IMR-90 (cell line): ENCODE measurements at regions not wholly inside any gene's neighbourhood (a gene's known extent, or its start where the extent isn't known, plus 50 kb on each side); places are given as distances from the start of the nearest gene placed in this dataset.

Experiments used
- ATAC-seq: fragments of 200-7000 bp; cut with Tn5 transposase; 2 replicates; pipeline ENCODE4 v1.9.1; 2020; ENCODE audit warnings: low read depth, mild to moderate bottlenecking, moderate library complexity
- BruUV-seq: library from RNA; stranded (reverse); fragments of 400-500 nt; replicated peaks from 2 replicates; lab custom pipeline; 2021; lab: Mats Ljungman, UMichigan
- CTCF ChIA-PET: fragments of 300-600 bp; formaldehyde crosslinking; extraction: SDS; loops from one replicate; lab custom pipeline; 2021; ENCODE audit warnings: antibody characterized with exemption; lab: Yijun Ruan, JAX
- POLR2A ChIA-PET: fragments of 300-600 bp; sonication (Branson Sonifier 250); formaldehyde crosslinking; loops from one replicate; lab custom pipeline; 2022; ENCODE audit warnings: antibody characterized with exemption; ENCODE audit not compliant: unreplicated experiment; lab: Charles Lee
- DNase-seq: peaks from one replicate; pipeline ENCODE4 v3.0.0; 2013
- H2AFZ ChIP-seq: replicated peaks from 2 replicates; pipeline ENCODE3; 2013; ENCODE audit warnings: low read length, mild to moderate bottlenecking; ENCODE audit not compliant: poor library complexity
- H2AK5ac ChIP-seq: 2 replicates; pipeline ENCODE4 v1.6.1; 2013; ENCODE audit warnings: low read depth, low read length, inconsistent platforms
- H2AK9ac ChIP-seq: replicated peaks from 2 replicates; pipeline ENCODE3; 2013; ENCODE audit warnings: mild to moderate bottlenecking, low read depth, low read length, moderate library complexity; ENCODE audit not compliant: poor library complexity
- H2BK120ac ChIP-seq: 2 replicates; pipeline ENCODE4 v1.6.1; 2013; ENCODE audit warnings: low read depth, low read length, inconsistent platforms
- H2BK15ac ChIP-seq: 3 replicates; pipeline ENCODE4 v1.6.1; 2013; ENCODE audit warnings: low read depth, low read length, inconsistent platforms
- H2BK20ac ChIP-seq: 2 replicates; pipeline ENCODE4 v1.6.1; 2013; ENCODE audit warnings: low read depth, mild to moderate bottlenecking, inconsistent platforms, low read length, moderate library complexity
- H2BK5ac ChIP-seq: 2 replicates; pipeline ENCODE4 v1.6.1; 2013; ENCODE audit warnings: mild to moderate bottlenecking, low read depth, low read length, inconsistent platforms; ENCODE audit not compliant: poor library complexity, severe bottlenecking
- H3K14ac ChIP-seq: replicated peaks from 2 replicates; pipeline ENCODE4 v1.6.1; 2013; ENCODE audit warnings: low read depth, low read length, inconsistent platforms
- H3K18ac ChIP-seq: 2 replicates; pipeline ENCODE4 v1.6.1; 2013; ENCODE audit warnings: low read depth, low read length, control low read depth
- H3K23ac ChIP-seq: 2 replicates; pipeline ENCODE4 v1.6.1; 2013; ENCODE audit warnings: low read depth, low read length, inconsistent platforms
- H3K27ac ChIP-seq: 2 replicates; pipeline ENCODE4 v1.5.1; 2013; ENCODE audit warnings: mild to moderate bottlenecking, control low read depth, low read length; ENCODE audit not compliant: insufficient read depth
- H3K27me3 ChIP-seq: 2 replicates; pipeline ENCODE4 v1.6.1; 2013; ENCODE audit warnings: low read length; ENCODE audit not compliant: control insufficient read depth, insufficient read depth
- H3K36me3 ChIP-seq: 2 replicates; pipeline ENCODE4 v1.6.1; 2013; ENCODE audit warnings: low read length, mixed read lengths; ENCODE audit not compliant: control insufficient read depth, insufficient read depth
- H3K4ac ChIP-seq: 2 replicates; pipeline ENCODE4 v1.6.1; 2013; ENCODE audit warnings: low read depth, low read length, inconsistent platforms
- H3K4me1 ChIP-seq: 2 replicates; pipeline ENCODE4 v1.6.1; 2013; ENCODE audit warnings: low read length, mixed read lengths; ENCODE audit not compliant: control insufficient read depth, insufficient read depth
- H3K4me2 ChIP-seq: 2 replicates; pipeline ENCODE4 v1.6.1; 2013; ENCODE audit warnings: low read depth, mild to moderate bottlenecking, control low read depth, low read length, moderate library complexity
- H3K4me3 ChIP-seq: 2 replicates; pipeline ENCODE4 v1.5.1; 2013; ENCODE audit warnings: low read depth, mild to moderate bottlenecking, control low read depth, low read length, moderate library complexity; ENCODE audit not compliant: insufficient read depth
- H3K56ac ChIP-seq: 2 replicates; pipeline ENCODE4 v1.6.1; 2013; ENCODE audit warnings: low read length, inconsistent platforms; ENCODE audit not compliant: insufficient read depth; ENCODE audit errors: extremely low read depth
- H3K79me1 ChIP-seq, 2 experiments: 2 replicates each; pipeline ENCODE4 v1.6.1; 2013; ENCODE audit warnings: low read length in 2 of 2, inconsistent platforms in 1 of 2, low read depth in 1 of 2
- H3K9ac ChIP-seq: 2 replicates; pipeline ENCODE4 v1.6.1; 2013; ENCODE audit warnings: low read depth, low read length, control low read depth
- H3K9me1 ChIP-seq: 2 replicates; pipeline ENCODE4 v1.6.1; 2013; ENCODE audit warnings: low read length, inconsistent platforms; ENCODE audit not compliant: insufficient read depth
- H3K9me3 ChIP-seq: 2 replicates; pipeline ENCODE4 v1.6.1; 2013; ENCODE audit warnings: low read length; ENCODE audit not compliant: control insufficient read depth, insufficient read depth
- H4K20me1 ChIP-seq: 2 replicates; pipeline ENCODE4 v1.6.1; 2013; ENCODE audit warnings: low read length, inconsistent platforms; ENCODE audit not compliant: insufficient read depth
- H4K5ac ChIP-seq: 2 replicates; pipeline ENCODE4 v1.6.1; 2013; ENCODE audit warnings: mild to moderate bottlenecking, low read depth, low read length, control low read depth
- H4K8ac ChIP-seq, 2 experiments: 2 replicates each; pipeline ENCODE4 v1.6.1; 2013; ENCODE audit warnings: low read depth in 2 of 2, low read length in 2 of 2, control low read depth in 1 of 2, inconsistent platforms in 1 of 2
- H4K91ac ChIP-seq: 2 replicates; pipeline ENCODE4 v1.6.1; 2013; ENCODE audit warnings: low read depth, low read length, inconsistent platforms; ENCODE audit not compliant: insufficient read depth
- BHLHE40 ChIP-seq: fragments of 150-350 bp; IDR thresholded peaks from 2 replicates; pipeline ENCODE4 v1.6.1; 2016; ENCODE audit warnings: mild to moderate bottlenecking, low read depth, low read length
- WGBS, 2 experiments: methylation state at CpG; one replicate each; pipeline versions ENCODE4 v1.1.5 to v1.1.7; 2013; ENCODE audit warnings: missing lambda C conversion rate in 2 of 2; ENCODE audit not compliant: insufficient read length in 1 of 2; ENCODE audit errors: extremely low coverage in 2 of 2; 5-methylcytosine and 5-hydroxymethylcytosine counted together
- dilution Hi-C: fragments of 300-500 bp; cut with HindIII; formaldehyde crosslinking; loops from one replicate; pipeline ENCODE4 v1.14.3; 2018; ENCODE audit warnings: low sequenced_read_pairs; ENCODE audit not compliant: unreplicated experiment
- in situ Hi-C: fragments of 300-500 bp; cut with MboI; formaldehyde crosslinking; loops from 3 replicates; pipeline ENCODE4 v1.14.3; 2019; ENCODE audit warnings: low sequenced_read_pairs, inconsistent platforms, mixed read lengths
- intact Hi-C: fragments of 100-400 bp; cut with micrococcal nuclease; formaldehyde crosslinking; loops from 2 replicates; pipeline ENCODE4 v1.10.0; 2022

DNA sequence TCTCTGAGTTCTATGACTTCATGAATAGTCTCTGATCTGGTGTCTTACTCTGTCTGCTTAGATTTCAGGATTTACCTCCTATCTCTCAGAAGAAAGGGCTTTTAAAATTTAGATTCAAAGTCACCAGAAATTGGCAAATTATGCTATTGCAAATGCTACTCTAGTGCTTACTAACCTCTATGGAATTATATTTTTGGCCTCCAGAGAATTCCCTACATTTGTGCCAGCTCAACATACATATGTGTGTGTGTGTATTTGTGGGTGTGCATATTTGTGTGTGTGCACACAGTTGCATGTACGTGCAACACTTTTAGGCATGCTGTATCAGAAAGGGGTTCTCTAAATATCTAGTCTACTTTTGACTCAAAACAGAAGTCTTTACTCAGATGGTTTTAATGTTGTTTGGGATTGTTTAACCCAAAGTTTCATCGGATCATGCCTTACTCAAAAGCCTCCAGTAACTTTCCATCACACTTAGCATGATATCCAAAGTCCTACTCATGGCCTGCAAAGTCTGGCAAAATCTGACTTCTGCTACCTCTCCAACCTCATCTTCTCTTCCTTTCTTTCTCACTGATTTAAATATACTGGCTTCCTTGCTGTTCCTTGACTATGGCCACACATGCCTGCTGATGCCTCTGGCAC is 147.6 kb upstream of the NR3C1 start:
- dilution Hi-C loops: no loop called here
- Histone ChIP-seq H2AFZ (no peak overlapping the region), H2AK9ac (no peak overlapping the region), H2BK15ac (peak overlapping the region; percentile 73; the same call in 2 of the 3 replicates), H3K79me1 (no peaks in the 10 kb centered on the region; a peak in 1 of 4 replicates), H2BK5ac (peak overlapping the region; percentile 83), H2AK5ac (peak overlapping the region; percentile 76), H2BK20ac (peak overlapping the region; percentile 92), H3K56ac (no peak overlapping the region), H4K5ac (peak overlapping the region; percentile 95), H3K4ac (peak overlapping the region; percentile 83), H3K14ac (peak overlapping the region; percentile 39), H3K18ac (peak overlapping the region; percentile 97), H4K20me1 (no peaks in the 10 kb centered on the region), H4K91ac (peak overlapping the region; percentile 58), H3K4me1 (peaks cover 16% of the 10 kb centered on the region), H3K36me3 (no peaks in the 10 kb centered on the region), H4K8ac (peak overlapping the region in 1 of 2 experiments; percentile 81; a peak in 2 of 4 replicates), H3K4me3 (no peak overlapping the region), H3K4me2 (peak overlapping the region; percentile 25; the same call in 1 of the 2 replicates), H3K9me3 (no peaks in the 10 kb centered on the region), H3K27ac (peak overlapping the region; percentile 68), H3K23ac (peak overlapping the region; percentile 73), H3K9me1 (peaks cover 8% of the 10 kb centered on the region), H3K9ac (no peak overlapping the region), H3K27me3 (no peaks in the 10 kb centered on the region), H2BK120ac (peak overlapping the region; percentile 92)
- ChIA-PET CTCF (no interaction called here), POLR2A (interaction anchor here (0.6 kb wide), 1 partner anchor 598 kb away, joined by 4 read pairs; no protein-coding TSS in a partner anchor)
- BruUV-seq: no TSS peak
- intact Hi-C loops: no loop called here
- no peak for TF ChIP-seq BHLHE40
- DNase-seq (peak; percentile 40), ATAC-seq (peak; percentile 6; the same call in 1 of the 2 replicates)
- in situ Hi-C loops: no loop called here
- 60% methylated on average over 1 of the region's 2 CpGs; no CpG with 5 or more reads in 1 of the 2 experiments for WGBS, 2 experiments
